ENCODE measurements at regions not wholly inside any gene's neighbourhood (a gene's known extent, or its start where the extent isn't known, plus 50 kb on each side); places are given as distances from the start of the nearest gene placed in this dataset.

DNA sequence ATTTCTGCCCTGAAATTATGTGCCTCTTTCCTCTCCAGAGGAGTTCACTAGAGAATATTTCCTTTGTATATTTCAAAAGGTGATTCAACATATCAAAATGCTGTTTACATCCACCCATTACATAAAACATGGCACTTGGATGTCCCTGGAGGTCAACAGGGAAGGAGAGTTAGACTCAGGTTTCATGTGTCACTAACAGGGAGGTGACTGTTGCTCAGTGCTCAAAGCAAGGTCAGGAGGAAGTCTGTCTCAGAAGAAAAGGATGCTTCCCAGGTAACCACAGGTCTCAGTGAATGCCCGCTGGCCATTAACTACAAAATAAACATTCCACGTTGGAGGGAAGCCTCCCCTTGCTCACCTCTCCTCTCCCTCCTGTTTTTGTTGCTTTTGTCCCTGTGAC, 198.6 kb downstream of the AXIN2 start:
- no peak for DNase-seq

DNA sequence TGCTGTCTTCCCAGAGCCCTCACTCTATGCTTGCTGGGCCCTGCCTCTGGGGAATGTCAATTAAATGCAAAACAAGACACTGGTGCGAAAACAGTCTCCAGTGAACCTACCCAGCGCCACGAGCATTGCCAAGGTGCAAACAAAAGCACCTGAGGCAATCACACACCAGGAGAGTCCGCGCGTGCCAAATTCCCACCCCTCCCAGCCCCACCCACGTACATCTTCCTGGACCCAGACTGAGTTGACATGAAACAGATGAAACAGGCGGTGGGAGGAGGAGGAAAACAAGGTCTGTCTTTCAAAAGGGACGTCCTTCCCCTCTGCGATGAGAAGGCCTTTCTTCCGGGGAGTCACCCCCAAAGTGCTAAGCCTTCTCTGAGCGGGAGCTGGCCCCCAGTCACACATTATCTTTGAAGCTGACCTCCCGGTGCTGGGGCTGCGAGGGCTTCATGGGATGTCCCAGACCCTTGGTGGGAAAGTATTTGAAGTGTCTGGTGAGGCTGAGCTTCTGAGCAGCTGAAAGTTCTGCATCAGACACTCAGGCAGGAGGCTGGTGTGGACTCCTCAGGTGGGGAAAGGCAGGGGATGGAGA, 200.4 kb downstream of the AXIN2 start:
- DNase-seq = no peak

DNA sequence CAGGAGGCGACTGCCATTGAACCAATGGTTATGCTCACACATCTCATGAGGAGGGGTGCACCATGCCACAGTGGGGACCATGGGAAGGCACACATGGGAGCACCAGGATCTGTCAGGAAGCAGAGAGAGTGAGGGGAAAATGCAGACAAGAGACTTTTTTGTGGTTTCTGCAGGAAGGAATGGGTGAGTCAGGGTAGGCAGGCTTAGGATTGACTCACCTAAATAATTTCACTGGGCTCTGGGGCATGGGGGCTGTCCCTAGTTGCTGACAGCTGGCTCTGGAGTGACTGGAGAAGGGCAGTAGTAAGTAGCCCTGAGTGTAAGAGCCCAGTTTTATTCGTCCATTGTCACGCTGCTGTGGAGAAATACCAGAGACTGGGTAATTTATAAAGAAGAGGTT, 202.4 kb downstream of the AXIN2 start:
- no peak for DNase-seq

DNA sequence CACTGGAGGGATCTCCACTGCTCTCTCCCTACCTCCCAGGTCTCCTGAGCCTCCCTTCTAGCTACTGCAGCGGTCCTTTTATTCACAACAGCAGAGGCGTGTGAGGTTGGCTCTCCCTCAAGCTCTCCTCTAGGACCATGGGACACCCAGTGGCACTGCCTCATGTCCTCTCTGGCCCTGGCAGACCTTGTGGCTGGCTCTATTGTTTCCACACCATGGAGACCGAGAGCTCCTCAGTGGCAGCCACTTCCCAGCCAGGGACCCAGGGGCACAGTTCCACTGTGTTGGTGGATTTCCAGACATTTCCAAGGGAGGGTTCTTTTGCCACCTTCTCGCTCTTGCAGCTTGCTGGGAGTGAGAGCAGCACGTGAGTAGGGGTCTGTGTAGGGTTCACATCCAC, 204.9 kb downstream of the AXIN2 start:
- DNase-seq = no peak

DNA sequence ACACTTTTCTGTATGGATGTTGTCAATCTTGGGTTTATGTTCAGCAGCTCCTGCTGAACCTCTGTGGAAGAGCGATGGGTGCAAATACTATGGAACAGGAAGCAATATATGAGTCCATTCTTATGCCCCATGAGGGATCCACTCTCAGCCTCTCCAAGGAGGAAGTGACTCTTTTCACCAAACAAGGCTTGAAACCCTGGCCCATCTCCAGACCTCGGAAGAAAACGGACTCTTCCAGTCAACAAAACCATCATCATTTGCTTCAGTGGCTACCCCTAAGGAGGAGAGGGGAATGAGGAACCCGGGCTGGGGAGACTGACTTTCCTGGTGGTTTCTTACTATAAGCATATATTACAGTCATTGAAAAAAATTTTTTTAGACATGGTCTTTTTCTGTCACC, 206.2 kb downstream of the AXIN2 start:
- DNase-seq = no peak

DNA sequence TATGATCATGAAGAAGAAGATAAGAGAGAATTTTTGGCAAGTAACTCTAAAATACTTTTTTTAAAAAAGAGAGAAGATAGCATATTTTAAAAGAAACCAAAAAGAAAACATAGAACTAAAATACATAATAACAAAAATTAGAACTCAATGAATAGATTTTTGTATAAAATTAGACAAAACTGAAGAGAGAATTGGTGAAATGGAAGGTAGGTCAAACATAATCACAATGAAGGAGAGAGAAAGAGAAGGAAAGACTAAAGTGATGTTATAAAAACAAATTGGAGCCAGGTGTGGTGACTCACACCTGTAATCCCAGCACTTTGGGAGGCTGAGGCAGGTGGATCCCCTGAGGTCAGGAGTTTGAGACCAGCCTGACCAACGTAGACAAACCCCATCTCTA, 211.5 kb downstream of the AXIN2 start:
- no peak for DNase-seq

DNA sequence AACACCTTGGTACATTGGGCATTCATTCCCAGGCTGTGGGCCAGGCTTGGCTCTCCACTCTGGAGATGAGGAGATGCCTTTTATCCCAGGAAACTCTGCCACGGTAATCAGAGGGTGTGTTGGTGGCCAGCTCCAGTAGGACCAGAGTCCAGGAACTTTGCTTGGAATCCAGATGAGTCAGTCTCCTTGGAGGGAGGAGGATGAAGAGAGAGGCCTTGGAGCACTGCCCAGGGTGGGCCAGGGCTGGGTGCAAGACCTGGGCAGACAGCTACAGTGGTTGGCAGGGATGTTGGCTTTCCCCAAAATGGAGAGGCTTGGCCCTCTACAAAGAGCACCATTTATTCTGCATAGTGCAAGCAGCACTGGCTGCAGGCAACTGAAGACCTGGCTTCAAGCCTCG, 209.0 kb downstream of the RGS9 start:
- no peak for DNase-seq

DNA sequence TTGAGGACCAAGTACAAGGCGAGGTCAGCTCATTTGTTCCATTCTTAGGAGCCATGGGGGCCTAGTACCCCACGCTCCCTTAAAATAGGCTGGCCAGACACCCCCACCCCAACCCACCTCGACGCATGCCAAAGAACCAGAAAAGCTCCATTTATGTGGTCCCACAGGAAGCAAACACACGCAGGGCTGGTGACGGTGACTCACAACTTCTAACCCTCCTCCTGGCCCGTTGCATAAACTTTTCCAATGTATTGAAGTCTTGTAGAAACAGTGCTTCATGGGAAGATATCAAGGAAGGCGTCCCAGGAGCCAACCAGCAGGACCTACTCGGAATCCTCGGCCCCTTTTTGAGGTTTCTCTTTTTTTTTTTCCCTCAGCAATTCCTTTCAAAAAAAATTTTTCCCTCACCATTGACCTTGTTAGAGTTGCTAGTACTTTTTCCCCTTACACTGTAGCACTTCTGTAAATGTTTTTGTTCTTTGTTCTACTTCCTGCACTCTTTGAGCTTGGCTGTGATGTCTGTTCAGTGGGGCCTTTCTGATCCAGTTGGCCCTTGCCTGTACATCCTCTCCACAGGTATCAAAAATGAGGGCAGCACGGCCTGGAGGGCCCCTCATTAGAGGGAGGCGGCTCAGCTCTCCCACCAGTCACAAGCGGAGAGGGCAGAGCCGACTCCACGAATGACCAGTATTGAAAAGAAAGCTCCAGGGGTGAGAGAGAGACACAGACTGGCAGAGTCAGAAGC, 208.3 kb downstream of the RGS9 start:
- no peak for DNase-seq

DNA sequence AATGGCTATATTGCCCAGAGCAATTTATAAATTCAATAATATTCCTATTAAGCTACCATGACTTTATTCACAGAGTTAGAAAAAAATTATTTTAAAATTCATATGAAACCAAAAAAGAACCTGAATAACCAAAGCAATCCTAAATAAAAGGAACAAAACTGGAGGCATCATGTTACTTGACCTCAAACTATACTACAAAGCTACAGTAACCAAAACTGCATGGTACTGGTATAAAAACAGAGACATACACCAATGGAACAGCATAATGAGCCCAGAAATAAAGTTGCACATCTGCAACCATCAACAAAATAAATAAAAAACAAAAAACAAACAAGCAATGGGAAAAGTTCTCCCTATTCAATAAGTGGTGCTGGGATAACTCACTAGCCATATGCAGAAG, 203.2 kb downstream of the RGS9 start:
- DNase-seq = no peak

DNA sequence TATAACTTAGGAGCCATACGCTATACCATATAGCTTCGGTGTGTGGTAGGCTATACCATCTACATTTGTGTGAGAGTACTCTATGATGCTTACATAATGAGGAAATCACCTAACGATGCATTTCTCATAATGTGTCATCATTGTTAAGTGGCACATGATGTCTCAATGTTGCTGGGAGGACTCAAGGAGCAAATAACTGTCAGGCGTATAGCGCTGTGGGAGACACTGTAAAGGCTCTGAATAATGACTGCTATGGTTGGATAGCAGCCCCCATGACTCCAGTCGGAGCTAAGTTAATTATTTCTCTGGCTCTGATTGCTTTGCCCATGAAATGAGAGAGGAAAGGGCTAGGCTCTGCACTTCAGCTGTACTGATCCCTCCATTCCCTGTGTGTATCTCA, 197.2 kb downstream of the RGS9 start:
- no peak for DNase-seq

DNA sequence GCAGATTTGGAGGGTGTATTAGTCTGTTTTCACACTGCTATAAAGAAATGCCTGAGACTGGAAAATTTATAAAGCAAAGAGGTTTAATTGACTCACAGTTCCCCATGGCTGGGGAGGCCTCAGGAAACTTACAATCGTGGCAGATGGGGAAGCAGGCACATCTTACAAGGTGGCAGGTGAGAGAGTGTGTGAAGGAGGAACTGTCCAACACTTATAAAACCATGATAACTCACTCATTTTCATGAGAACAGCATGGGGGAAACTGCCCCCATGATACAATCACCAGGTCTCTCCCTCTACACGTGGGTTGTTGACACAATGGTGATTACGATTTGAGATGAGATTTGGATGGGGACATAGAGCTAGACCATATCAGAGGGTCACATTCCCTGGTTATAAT, 195.6 kb downstream of the RGS9 start:
- DNase-seq = no peak

DNA sequence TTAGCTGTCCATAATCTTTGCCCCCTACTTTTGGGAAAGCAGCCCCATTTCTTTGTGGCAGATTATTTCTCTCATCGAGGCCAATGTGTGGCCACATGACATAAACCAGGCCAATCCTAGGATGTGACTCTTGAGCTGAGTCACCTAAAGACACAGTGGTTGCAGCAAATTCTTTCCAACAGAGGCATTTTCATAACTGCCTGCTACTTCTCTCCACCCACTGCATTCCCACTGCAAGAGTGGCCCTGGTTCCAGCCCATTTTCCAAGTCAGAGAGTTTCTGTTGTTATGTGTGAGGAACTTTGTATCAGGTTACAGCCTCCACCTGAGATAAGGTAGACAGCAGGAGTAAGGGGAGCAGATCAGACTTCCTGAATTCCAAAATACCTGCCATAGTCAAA, 195.2 kb downstream of the RGS9 start:
- DNase-seq = no peak

DNA sequence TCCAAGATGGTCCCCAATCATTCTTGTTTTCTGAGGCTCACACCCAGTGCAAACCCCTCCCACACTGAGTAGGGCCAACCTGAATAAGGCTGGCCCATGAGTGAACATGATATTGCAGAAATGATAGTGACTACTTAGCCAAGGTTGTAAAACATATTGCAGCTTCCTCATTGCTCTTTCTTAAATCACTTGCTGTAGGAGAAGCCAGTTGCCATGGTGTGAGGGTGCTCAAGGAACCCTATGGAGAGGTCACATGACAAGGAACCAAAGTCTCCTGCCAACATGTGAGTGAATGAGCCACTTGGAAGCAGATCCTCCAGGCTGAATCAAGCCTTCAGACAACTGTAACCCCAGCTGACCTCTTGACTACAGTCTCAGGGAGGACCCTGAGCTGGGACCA, 191.4 kb downstream of the RGS9 start:
- DNase-seq = no peak

DNA sequence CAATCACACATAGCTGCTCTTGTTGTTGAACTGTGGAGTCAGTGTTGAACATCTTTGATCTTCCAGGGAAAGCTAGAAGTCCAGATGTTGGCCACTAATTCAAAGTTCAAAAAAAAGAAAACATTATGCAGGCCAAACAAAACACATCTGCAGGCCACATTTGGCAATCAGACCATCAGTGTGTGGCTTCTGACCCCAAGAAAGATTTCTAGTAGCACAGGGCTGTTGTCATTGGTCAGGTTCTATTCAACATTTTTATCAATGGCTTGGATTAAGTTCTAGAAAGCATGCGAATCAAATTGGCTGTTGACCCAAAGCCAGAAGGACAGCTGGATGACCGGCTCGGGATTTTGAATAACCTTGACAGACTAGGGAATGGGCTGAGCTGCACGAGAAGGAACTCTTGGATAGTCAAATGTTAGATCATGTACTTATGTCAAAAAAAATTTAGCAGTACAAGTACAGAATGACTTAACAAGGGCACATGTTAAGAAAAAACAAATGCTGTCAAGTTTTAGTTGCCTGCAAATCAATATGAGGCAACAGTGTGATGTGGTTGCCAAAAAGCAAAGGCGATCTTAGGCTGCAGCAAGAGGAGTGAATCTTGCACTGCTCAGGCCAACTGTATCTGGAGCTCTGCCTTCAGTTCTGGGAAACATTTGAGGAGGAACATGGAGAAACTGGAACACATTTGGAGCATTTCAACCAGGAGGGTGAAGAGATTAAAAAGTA, 187.6 kb downstream of the RGS9 start:
- no peak for DNase-seq

DNA sequence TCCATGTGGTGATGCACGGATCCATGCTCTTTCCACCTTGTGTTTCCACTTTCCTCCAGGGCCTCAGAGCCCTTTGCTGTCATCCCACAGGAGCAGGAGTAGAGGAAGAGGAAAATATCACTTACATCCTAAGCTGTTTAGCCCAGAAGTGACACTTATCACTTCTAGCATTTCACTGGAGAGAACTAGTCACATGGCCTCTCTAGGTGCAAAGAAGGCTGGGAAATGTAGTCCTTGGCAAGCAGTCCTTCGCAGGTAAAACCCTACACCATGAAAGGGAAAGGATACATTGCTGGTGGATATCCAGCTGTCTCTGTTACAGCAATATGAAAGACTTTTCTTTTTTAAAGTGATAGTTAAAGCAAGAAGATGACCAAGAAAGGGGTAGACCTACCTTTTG, 185.9 kb downstream of the RGS9 start:
- DNase-seq = no peak

DNA sequence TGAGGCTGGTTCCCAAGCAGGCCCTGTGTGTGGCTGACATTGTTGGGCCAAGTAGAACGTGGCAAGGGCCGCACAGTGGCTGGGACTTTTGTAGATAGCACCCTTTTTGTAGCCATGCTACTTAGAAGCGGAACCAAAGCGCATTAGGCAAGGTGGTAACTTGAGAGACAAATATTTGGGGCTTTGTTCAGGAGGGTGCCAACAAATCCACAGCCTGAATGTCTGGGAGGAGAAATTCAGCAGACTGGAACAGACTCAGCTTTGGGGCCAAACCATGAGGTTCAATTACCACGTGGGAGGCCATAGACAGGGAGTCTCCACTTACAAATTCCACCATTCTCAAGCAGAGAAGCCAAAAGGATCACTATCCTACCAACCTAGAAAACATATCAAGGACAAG, 183.7 kb downstream of the RGS9 start:
- no peak for DNase-seq

DNA sequence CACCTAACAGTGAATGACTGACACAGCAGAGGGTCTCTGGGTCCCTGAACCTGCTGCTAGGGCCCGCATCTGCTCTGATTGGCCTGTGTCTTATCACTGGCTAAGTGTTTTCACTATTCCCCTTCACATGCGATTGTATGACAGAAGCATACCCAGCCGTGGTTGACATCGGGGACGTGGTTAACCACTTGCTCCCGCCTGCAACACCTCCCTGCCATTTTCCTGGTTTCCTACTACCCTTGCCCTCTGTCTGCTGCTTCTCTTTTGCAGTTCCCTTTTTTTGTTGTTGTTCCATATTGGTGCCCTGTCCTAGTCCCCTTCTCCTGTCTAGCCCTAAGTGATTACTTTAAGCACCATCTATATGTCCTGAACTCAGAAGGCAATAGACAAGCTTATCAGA, 177.0 kb downstream of the RGS9 start:
- DNase-seq = no peak

DNA sequence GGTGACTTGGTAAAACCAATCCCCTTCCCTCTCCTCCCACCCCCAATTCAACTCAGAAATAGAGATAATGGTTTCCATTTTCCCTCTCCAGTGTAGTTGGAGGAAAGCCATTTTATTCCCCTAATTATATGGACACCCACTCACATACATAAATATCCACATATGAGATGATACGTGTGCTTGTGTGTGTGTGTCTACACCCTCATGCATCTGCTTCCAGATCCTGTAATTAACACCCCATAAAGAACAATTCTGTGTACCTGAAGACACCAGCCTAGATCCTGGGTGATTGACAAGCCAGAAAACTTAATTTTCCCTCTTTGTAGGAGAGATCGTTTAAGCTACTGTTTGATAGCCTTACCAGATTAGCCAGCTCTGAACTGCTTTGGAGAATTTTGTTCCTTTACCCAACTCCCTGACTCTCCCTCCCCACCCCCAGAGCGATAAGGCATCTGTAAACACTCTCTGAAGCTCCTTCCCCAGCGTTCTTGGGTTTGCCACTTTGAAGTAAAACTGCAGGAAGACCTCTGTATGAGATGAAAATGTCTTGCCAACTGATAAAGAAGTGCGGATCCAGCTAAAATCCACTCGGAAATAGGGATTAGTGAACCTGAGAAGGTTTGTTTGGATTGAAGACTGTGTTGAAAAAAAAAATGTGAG, 175.7 kb downstream of the RGS9 start:
- no peak for DNase-seq

DNA sequence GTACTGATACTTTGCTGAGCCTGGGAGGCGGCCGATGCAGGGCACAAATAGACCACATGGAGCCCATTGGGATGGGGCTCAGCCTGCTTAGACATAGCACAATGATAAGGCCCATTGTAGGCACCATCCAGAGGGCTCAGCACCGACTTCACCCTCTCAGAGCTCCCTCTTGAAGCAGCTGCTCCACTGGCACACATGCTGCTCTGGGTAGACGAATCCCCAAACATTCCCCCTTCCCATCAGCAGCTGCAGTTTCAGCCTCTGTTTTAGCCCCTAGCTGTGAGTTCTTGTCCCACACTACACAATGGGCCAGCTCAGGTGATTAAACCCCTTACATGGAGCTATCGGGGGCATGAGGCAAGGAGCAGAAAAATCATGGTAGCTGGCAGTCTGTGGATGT, 174.1 kb downstream of the RGS9 start:
- DNase-seq = no peak

DNA sequence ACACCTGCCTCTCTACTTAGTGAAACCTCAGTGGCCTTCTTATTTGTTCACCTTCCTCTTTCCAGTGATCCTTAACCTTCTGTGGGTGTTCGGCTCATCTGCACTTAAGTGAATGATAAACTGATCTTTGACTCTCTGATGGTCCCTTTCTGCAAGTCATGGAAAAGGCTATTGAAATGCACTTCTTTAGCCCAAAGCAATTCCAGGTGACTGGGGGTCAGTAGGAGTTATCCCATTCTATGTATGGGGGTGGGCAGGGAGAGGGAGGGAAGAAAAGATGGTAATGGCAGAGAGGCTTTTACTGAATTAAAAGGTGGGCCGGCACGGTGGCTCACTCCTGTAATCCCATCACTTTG, 170.8 kb downstream of the RGS9 start:
- DNase-seq = no peak

DNA sequence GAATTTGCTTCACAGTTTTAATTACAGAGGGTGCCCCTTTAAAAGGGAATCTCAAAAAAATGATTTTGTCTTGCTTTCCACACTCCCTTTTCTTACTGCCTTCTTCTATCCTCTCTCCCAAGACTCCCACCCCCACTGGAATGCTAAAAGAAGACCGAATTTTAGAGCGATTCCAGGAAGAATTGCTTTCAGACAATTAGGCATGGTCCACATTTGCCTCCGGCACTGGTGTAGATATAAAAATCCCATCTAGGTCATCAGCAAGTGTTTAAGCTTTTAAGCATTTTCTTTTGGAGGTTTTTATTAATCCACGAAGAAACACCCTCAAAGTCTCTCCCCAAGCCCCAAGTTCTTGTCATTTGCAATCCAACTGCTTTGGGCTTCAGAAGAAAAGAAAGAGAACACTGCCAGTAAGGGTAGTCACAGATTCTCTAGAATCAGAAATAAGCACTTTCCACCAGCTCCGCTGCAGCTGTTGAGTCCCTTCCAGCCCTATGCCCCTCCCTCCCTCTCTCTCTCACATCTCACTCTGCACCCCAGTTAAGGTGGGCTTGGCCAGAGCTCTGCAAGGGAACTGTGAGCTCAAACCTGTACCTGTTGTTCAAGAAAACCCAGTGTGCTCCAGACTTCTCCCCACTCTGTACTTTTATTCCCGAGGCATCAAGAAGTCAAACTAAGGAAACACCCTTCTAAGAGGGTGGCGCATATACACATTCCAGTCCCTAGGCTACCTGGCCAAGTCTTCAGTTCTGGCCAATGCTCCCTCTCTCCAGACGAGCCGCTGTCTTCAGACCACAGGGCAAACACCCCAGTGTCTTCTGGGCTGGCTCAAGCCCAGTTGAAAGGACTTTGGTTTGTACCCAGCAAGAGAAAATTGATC, 170.2 kb downstream of the RGS9 start:
- DNase-seq = no peak

DNA sequence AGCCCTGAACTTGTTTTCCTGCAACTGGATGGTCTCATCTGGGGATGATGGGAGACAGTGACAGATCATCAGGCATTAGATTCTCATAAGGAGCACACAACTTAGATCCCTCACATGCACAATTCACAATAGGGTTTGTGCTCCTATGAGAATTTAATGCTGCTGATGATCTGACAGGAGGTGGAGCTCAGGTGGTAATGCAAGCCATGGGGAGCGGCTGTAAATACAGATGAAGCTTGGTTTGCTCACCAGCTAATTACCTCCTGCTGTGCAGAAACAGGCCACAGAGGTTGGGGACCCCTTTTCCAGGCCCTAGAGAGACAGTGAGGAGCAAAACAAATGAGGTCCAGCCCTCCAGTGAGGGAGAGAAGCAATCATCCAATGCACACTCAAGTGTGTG, 168.6 kb downstream of the RGS9 start:
- DNase-seq = no peak

DNA sequence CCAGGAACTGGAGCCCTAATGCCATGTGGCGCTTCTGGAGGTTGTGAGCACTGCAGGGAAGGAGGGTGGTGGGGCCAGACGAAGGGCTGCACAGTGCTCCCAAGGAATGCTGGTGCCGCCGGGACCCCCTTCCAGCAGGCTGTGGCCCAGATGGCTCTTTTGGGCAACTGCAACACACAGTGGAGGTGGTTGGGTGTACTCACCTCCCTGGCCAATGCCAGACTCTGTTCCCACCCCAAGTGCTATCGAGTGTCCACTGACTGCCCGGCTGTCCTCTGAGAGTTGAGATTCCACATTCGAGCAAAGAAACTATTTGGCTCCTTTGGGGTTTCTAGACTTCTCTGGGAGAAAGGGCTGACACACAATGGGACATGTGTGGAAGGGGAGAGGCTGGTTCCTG, 167.9 kb downstream of the RGS9 start:
- no peak for DNase-seq

Measured in NK-92 treated with Interleukin-12 subunit alpha and Interleukin-12 subunit beta, amount 100 ng/mL, for 24 hours (cell line).